ENCODE measurements at regions not wholly inside any gene's neighbourhood (a gene's known extent, or its start where the extent isn't known, plus 50 kb on each side); places are given as distances from the start of the nearest gene placed in this dataset.
"Not testable (repeated sequence)": the region's sequence is repeated elsewhere in the genome, so short reads cannot be mapped to it uniquely, and the experiment has no call there.

DNA sequence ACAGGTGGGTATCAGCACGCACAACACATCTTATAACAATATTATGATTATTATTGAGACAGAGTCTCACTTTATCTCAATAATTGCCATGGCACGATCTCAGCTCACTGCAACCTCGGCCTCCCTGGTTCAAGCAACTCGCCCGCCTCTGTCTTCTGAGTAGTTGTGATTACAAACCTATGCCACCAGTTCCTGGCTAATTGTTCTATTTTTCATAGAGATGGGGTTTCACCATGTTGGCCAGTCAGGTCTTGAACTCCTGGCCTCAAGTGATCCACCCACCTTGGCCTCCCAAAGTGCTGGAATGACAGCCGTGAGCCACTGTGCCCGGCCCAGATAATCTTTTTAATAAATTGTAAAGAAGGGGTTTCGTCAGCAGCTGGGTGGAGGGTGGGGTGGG is 4257.0 kb upstream of the OR11H1 start:
- H2BK15ac ChIP-seq (ENCODE audit: low read length); H3K4me2 ChIP-seq (ENCODE audit: insufficient read depth in 1 of 2, low read depth in 2 of 2, low read length in 2 of 2); H3K18ac ChIP-seq (ENCODE audit: extremely low read depth, low read length); H3K27me3 ChIP-seq (replicated peaks in 1 of 4; ENCODE audit: control insufficient read depth in 3 of 4, extremely low read depth in 1 of 4, insufficient read depth in 3 of 4, low read length in 3 of 4); POLR2A ChIA-PET (ENCODE audit: partially characterized antibody); H3K79me1 ChIP-seq (ENCODE audit: low read depth, low read length); H3K4ac ChIP-seq (replicated peaks; ENCODE audit: insufficient read length, low read depth, low read length); H4K91ac ChIP-seq (replicated peaks; ENCODE audit: insufficient read length, low read length); H2BK12ac ChIP-seq (ENCODE audit: low read depth, low read length); H2AFZ ChIP-seq (ENCODE audit: low read length); H2BK20ac ChIP-seq (ENCODE audit: low read length); H2BK120ac ChIP-seq (replicated peaks; ENCODE audit: low read depth, low read length); H3K4me1 ChIP-seq (replicated peaks in 1 of 4; ENCODE audit: control insufficient read depth in 3 of 4, insufficient read depth in 4 of 4, low read length in 3 of 4); H3K14ac ChIP-seq (ENCODE audit: insufficient read length); H3K9ac ChIP-seq (replicated peaks in 1 of 4; ENCODE audit: extremely low read depth in 1 of 4, low read depth in 3 of 4, low read length in 3 of 4); H3K56ac ChIP-seq (replicated peaks; ENCODE audit: insufficient read length, low read depth, low read length); FAIRE-seq; H4K20me1 ChIP-seq (replicated peaks in 1 of 2; ENCODE audit: control insufficient read depth in 1 of 2, insufficient read depth in 2 of 2, low read length in 2 of 2); H2AK5ac ChIP-seq (ENCODE audit: low read depth, low read length); H4K8ac ChIP-seq (ENCODE audit: extremely low read depth, insufficient read depth, low read length); H3K36me3 ChIP-seq (ENCODE audit: control insufficient read depth in 2 of 4, insufficient read depth in 4 of 4, low read length in 3 of 4); H4K5ac ChIP-seq (ENCODE audit: insufficient read length, low read depth, low read length); H2BK5ac ChIP-seq (ENCODE audit: low read depth, low read length); H3K9me3 ChIP-seq (ENCODE audit: insufficient read depth in 2 of 2, low read depth in 1 of 2, low read length in 1 of 2); H3K79me2 ChIP-seq (ENCODE audit: control insufficient read depth in 1 of 2, insufficient read depth in 2 of 2, low read length in 2 of 2); H3K23ac ChIP-seq (ENCODE audit: insufficient read length); H3K4me3 ChIP-seq (ENCODE audit: extremely low read depth in 1 of 4, insufficient read depth in 2 of 4, low read depth in 3 of 4, low read length in 4 of 4); CTCF ChIA-PET (ENCODE audit: partially characterized antibody); H3K27ac ChIP-seq (ENCODE audit: low read depth, low read length); H3K23me2 ChIP-seq (ENCODE audit: low read depth, low read length); DNase-seq (ENCODE audit: low read depth in 1 of 2, low spot score in 2 of 2): not testable (repeated sequence)
- WGBS, 2 experiments (ENCODE audit: extremely low coverage in 1 of 2, insufficient coverage in 1 of 2, insufficient read length in 1 of 2, insufficient replicate concordance in 2 of 2, low coverage in 1 of 2, low lambda C conversion rate in 2 of 2, missing lambda C conversion rate in 1 of 2) = 92% methylated on average over 7 of the region's 8 CpGs; no CpG with 5 or more reads in 1 of the 2 experiments
